IPS-20b (cell line): ENCODE measurements at regions not wholly inside any gene's neighbourhood (a gene's known extent, or its start where the extent isn't known, plus 50 kb on each side); places are given as distances from the start of the nearest gene placed in this dataset.

ENCODE experiments used
- H3K27ac ChIP-seq: one replicate; pipeline ENCODE4 v1.5.1; 2013; ENCODE audit warnings: low read length
- H3K27me3 ChIP-seq: 2 replicates; pipeline ENCODE4 v1.6.1; 2013; ENCODE audit warnings: mild to moderate bottlenecking, low read length, inconsistent platforms; ENCODE audit not compliant: insufficient read depth
- H3K36me3 ChIP-seq: 2 replicates; pipeline ENCODE4 v1.6.1; 2013; ENCODE audit warnings: low read depth, mild to moderate bottlenecking, inconsistent platforms, low read length, moderate library complexity; ENCODE audit not compliant: insufficient read depth
- H3K4me1 ChIP-seq: 2 replicates; pipeline ENCODE4 v1.6.1; 2013; ENCODE audit warnings: mild to moderate bottlenecking, control low read depth, inconsistent platforms, low read length, moderate library complexity; ENCODE audit not compliant: insufficient read depth
- H3K4me3 ChIP-seq: 2 replicates; pipeline ENCODE4 v1.5.1; 2013; ENCODE audit warnings: mild to moderate bottlenecking, low read length, inconsistent platforms
- H3K9ac ChIP-seq: 2 replicates; pipeline ENCODE4 v1.6.1; 2013; ENCODE audit warnings: low read depth, mild to moderate bottlenecking, inconsistent platforms, low read length, moderate library complexity
- H3K9me3 ChIP-seq: 2 replicates; pipeline ENCODE4 v1.6.1; 2013; ENCODE audit warnings: mild to moderate bottlenecking, low read depth, low read length, inconsistent platforms; ENCODE audit not compliant: insufficient read depth

DNA sequence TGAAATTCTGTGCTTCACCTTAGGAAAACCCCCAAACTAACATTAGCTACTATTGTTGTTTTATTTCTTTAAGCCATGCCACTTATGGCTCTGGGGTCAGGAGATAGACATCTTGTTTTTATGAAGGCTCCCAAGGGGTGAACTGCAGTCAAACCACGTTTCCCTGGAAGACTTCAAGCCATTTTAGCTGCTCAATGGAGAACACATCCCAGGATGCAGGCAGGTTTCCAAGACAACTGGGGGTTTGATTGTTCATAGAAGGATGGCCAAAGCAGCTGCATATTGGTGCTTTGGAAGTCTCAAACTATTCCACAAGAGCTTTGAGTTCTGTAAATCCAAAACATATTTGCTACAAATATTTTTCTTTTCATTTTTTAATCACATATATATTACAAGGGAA, 818.0 kb downstream of the MAFB start:
- Histone ChIP-seq H3K9me3 (no peaks in the 10 kb centered on the region), H3K9ac (no peak overlapping the region), H3K4me3 (no peak overlapping the region), H3K27ac (no peak overlapping the region), H3K4me1 (no peaks in the 10 kb centered on the region), H3K27me3 (no peaks in the 10 kb centered on the region), H3K36me3 (no peaks in the 10 kb centered on the region)

DNA sequence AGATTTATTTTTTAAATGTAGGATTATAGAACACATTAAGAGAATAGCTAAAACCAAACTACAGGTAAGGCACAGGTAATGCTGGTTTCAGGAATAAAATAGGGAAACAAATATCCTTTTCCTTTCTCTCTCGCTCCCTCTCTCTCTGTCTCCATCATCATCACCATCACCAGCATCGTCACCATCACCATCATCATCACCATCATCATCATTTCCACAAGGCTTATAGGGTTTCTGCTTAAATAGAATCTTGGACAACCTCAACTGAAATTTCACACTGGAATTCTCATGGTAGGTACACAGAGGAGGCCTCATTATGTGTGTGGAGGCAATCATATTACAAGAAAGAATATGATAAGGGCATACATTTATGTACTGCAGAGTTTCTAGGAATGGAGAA, 823.6 kb downstream of the MAFB start:
- Histone ChIP-seq H3K27ac (no peak overlapping the region), H3K4me3 (no peak overlapping the region), H3K9ac (no peak overlapping the region), H3K9me3 (no peaks in the 10 kb centered on the region), H3K4me1 (no peaks in the 10 kb centered on the region), H3K27me3 (peaks cover 5% of the 10 kb centered on the region; the same call in 1 of the 2 replicates), H3K36me3 (no peaks in the 10 kb centered on the region)

DNA sequence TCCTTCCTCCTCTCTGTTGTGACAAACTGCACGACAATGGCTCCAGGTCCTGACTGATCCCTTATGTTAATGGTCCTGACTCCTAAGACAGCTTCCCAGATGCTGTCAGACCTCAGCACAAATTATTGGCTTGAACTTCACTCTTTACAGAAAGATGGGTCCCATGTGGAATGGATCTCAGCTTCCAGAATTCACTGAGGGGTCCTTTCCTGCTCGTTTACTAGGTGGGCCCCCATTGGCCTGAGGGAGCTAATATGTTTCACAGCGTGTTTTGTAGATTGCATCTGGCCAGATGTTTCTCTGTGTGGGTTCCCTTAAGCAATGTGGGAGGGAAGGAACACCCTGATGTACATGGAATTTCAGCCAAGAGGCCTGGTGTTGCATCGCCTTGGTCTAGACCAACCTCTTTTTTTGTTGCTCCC, 826.6 kb downstream of the MAFB start:
- no peak overlapping the region for H3K4me3 ChIP-seq
- H3K27me3 ChIP-seq: peaks cover 9% of the 10 kb centered on the region; the same call in 1 of the 2 replicates
- H3K27ac ChIP-seq: no peak overlapping the region
- H3K36me3 ChIP-seq: no peaks in the 10 kb centered on the region
- no peaks in the 10 kb centered on the region for H3K9me3 ChIP-seq
- H3K9ac ChIP-seq: no peak overlapping the region
- H3K4me1 ChIP-seq: no peaks in the 10 kb centered on the region

DNA sequence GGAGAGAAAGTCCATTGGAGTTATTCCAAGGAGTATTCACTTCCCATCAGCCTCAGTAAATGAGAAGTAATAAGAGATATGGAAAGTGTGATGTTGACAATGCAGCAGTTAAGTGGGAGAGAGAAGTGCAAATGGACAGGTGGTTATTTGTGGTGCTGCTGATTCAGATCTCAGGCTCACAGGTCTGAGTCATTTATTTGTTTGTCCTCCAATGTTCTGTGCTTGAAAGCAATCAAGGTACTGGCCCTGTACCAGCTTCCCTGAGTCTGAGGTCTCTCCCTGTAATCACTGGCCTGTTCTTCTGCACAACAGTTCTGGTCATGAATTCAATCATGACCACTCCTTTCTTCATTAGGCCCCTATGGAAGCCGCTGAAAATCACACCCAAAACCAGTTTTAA, 827.7 kb downstream of the MAFB start:
- Histone ChIP-seq H3K27me3 (peaks cover 16% of the 10 kb centered on the region; the same call in 1 of the 2 replicates), H3K36me3 (no peaks in the 10 kb centered on the region), H3K9me3 (no peaks in the 10 kb centered on the region), H3K4me1 (no peaks in the 10 kb centered on the region), H3K9ac (no peak overlapping the region), H3K27ac (no peak overlapping the region), H3K4me3 (no peak overlapping the region)

DNA sequence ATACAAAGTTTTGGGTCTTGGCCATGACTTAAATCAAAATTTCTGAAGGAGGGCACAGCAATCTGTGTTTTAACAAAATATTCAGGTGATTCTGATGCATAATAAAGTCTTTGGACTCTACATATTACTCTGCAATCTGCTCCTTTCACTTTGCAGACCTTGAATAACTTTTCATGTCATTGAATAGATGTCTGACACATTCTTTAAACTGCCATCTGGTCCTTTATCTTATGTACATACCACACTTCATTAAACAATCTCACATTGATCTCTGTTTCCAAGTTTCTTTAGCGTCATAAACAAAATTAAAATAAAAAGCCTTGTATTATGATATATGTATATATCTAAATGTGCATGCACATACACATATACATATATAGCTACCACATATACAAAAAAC, 831.2 kb downstream of the MAFB start:
- Histone ChIP-seq H3K4me1 (peaks cover 13% of the 10 kb centered on the region), H3K27me3 (peaks cover 12% of the 10 kb centered on the region; the same call in 1 of the 2 replicates), H3K9ac (no peak overlapping the region), H3K9me3 (no peaks in the 10 kb centered on the region), H3K36me3 (no peaks in the 10 kb centered on the region), H3K27ac (no peak overlapping the region), H3K4me3 (no peak overlapping the region)

DNA sequence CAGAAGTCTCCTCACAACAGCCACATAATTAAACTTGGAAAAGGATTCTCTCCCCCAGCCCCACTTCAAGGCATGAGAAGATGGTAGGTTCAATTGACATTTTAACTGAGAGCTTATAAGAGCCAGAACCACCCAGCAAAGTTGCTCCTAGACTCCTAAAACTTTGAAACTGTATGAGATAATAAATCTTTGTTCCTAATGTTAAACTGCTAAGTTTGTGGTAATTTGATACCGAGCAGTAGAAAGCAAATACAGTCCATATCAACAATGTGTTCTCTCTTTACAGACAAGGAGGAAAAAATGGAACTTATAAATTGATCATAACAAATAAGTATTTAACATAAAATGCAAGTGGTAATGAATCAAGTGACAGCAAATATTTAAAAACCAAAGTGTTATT, 831.8 kb downstream of the MAFB start:
- no peak overlapping the region for H3K9ac ChIP-seq
- H3K36me3 ChIP-seq: no peaks in the 10 kb centered on the region
- peaks cover 18% of the 10 kb centered on the region; the same call in 1 of the 2 replicates for H3K27me3 ChIP-seq
- H3K27ac ChIP-seq: no peak overlapping the region
- H3K4me1 ChIP-seq: peaks cover 13% of the 10 kb centered on the region
- no peak overlapping the region for H3K4me3 ChIP-seq
- H3K9me3 ChIP-seq: no peaks in the 10 kb centered on the region

DNA sequence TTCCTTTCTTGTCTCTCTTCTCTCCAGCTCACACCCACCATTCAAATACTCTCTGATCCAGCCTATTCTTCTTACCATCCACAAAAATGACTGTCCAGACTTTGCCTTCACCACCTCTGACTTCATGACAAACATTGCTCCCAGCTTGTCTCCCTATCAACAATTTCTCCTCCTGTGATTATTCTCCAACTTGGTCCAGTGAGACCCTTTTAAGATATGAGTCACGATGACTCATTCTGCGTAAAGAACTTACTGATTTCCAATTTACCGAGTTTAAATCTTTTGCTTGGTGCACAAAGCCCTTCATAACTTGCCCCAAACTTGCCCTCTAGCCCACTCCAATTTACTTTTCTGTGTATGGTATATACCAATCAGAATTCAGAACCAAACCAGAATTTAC, 833.2 kb downstream of the MAFB start:
- Histone ChIP-seq H3K9ac (no peak overlapping the region), H3K27me3 (peaks cover 32% of the 10 kb centered on the region; the same call in 1 of the 2 replicates), H3K4me3 (no peak overlapping the region), H3K9me3 (no peaks in the 10 kb centered on the region), H3K36me3 (no peaks in the 10 kb centered on the region), H3K27ac (no peak overlapping the region), H3K4me1 (peaks cover 13% of the 10 kb centered on the region)

DNA sequence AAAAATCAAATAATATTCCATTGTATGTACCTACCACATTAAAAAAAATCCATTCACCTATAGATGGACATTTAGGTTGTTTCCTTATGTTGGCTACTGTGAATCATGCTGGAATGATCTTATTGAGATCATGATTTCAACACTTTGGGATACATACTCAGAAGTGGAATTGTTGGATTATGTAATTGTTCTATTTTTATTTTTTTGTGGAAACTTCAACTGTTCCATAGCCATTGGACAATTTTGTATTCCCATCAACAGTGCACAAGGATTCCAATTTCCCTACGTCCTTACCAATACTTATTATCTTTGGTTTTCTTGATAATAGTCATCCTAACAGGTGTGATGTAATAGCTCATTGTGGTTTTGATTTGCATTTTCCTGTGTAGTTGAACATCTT, 834.0 kb downstream of the MAFB start:
- Histone ChIP-seq H3K4me1 (peaks cover 13% of the 10 kb centered on the region), H3K9me3 (no peaks in the 10 kb centered on the region), H3K27ac (no peak overlapping the region), H3K27me3 (peaks cover 40% of the 10 kb centered on the region; the same call in 1 of the 2 replicates), H3K9ac (no peak overlapping the region), H3K36me3 (no peaks in the 10 kb centered on the region), H3K4me3 (no peak overlapping the region)

DNA sequence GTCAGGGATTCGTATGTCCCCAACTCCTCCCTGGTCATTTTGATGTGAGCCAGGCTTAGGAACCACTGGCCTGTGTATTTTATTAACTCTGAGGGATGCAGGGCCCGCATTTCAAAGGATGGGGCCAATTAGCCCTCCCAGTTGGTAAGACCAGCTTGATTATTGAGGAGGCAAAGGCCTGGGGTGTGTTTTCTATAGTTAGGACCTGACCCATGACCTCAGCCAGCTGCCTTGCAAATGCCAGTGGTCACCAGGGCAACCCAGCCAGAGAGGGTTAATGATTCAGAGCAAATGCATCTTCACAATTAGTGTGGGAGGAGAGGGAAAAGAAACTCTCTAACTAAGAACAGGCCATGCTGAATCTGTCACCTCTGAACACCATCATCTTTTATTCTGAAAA, 835.4 kb downstream of the MAFB start:
- peaks cover 54% of the 10 kb centered on the region; the same call in 1 of the 2 replicates for H3K27me3 ChIP-seq
- peak overlapping the region; percentile 3; the same call in 1 of the 2 replicates for H3K9ac ChIP-seq
- no peaks in the 10 kb centered on the region for H3K36me3 ChIP-seq
- H3K4me3 ChIP-seq: peak overlapping the region; percentile 16; the same call in 1 of the 2 replicates
- H3K9me3 ChIP-seq: no peaks in the 10 kb centered on the region
- peaks cover 13% of the 10 kb centered on the region for H3K4me1 ChIP-seq
- H3K27ac ChIP-seq: no peak overlapping the region

DNA sequence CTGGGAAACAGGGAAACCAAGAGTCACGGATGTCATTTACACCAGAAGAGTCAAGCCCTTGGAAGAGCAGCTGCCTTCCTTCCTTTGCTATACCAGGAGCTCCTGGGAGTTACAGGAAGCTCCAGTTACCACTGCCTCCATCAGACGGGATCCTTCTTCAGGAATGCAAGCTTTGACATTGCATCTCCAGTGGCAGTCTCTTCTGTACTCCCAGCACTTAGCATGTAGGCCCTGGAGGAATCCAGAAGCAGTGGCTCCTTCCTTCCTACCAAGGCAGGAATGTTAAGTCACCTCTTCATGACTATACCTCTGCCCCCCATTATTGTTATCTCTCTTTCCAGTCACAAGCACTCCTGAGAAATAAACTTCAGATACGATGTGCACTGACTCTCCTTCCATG, 836.0 kb downstream of the MAFB start:
- H3K36me3 ChIP-seq: no peaks in the 10 kb centered on the region
- no peak overlapping the region for H3K27ac ChIP-seq
- H3K9me3 ChIP-seq: no peaks in the 10 kb centered on the region
- no peak overlapping the region for H3K4me3 ChIP-seq
- peaks cover 13% of the 10 kb centered on the region for H3K4me1 ChIP-seq
- H3K27me3 ChIP-seq: peaks cover 58% of the 10 kb centered on the region; the same call in 1 of the 2 replicates
- H3K9ac ChIP-seq: no peak overlapping the region

DNA sequence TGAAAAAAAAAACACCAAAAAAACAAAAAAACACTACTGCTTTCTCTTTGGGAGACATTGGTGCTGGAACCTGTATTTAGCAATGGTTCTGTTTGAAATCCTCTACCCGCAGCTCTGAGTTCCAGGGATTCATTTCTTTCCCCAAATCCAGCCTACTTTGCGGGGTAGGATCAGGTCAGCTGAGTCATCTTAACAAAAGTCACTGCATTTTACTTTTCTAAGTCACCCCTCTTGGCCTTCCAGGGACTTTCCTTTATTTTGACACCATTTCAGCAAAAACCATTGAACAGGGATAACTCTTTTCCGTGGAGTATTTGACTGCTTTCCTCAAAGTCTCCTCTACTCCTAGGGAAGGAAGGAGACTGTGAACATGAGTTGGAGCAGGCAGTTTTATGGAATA, 837.6 kb downstream of the MAFB start:
- Histone ChIP-seq H3K9me3 (no peaks in the 10 kb centered on the region), H3K4me3 (no peak overlapping the region), H3K36me3 (no peaks in the 10 kb centered on the region), H3K4me1 (peaks cover 13% of the 10 kb centered on the region), H3K9ac (no peak overlapping the region), H3K27ac (no peak overlapping the region), H3K27me3 (peaks cover 59% of the 10 kb centered on the region; the same call in 1 of the 2 replicates)

DNA sequence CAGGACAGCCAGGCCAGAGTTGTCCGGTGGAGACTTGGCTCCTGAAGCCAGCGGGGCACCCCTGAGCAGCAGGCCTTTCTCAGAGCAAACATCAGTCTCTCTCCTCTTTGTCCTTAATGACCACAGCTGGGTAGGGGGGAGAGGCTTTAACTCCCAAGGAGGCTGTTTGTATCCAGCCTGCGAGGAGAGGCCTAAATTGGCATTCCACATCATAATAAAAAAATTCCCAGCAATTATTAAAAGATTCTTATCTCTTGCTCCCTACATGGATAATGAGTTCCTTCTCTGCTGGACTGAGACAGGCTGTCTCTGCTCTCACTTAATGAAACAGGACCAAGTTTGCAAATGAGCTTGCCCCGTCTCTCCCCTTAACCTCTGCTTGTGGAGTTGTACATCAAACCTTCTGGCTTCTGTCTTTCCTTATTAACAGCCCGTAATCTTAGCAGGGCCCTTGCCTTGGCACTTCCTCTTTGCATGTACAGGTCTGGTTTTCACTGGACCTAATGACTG, 838.2 kb downstream of the MAFB start:
- no peaks in the 10 kb centered on the region for H3K36me3 ChIP-seq
- peaks cover 13% of the 10 kb centered on the region for H3K4me1 ChIP-seq
- H3K9ac ChIP-seq: no peak overlapping the region
- H3K27ac ChIP-seq: no peak overlapping the region
- H3K9me3 ChIP-seq: no peaks in the 10 kb centered on the region
- peaks cover 59% of the 10 kb centered on the region; the same call in 1 of the 2 replicates for H3K27me3 ChIP-seq
- H3K4me3 ChIP-seq: no peak overlapping the region
